GM21723 (cell line): ENCODE measurements at regions not wholly inside any gene's neighbourhood (a gene's known extent, or its start where the extent isn't known, plus 50 kb on each side); places are given as distances from the start of the nearest gene placed in this dataset.
"Not testable (repeated sequence)": the region's sequence is repeated elsewhere in the genome, so short reads cannot be mapped to it uniquely, and the experiment has no call there.

Experiments used
- ATAC-seq: cut with Tn5 transposase; IDR thresholded peaks from one replicate; pipeline ENCODE4 v1.9.1; 2021; ENCODE audit warnings: mild to moderate bottlenecking, moderate library complexity; ENCODE audit not compliant: unreplicated experiment

- no peak for ATAC-seq
These were observed 448.1 kb upstream of the TRAM1L1 start for GRCh38 chr4:117533501-117533900.

GRCh38 chr4:117545039-117545438 is 459.7 kb upstream of the TRAM1L1 start:
- no peak for ATAC-seq

GRCh38 chr4:117549524-117549923 is 464.1 kb upstream of the TRAM1L1 start:
- ATAC-seq: no peak

DNA sequence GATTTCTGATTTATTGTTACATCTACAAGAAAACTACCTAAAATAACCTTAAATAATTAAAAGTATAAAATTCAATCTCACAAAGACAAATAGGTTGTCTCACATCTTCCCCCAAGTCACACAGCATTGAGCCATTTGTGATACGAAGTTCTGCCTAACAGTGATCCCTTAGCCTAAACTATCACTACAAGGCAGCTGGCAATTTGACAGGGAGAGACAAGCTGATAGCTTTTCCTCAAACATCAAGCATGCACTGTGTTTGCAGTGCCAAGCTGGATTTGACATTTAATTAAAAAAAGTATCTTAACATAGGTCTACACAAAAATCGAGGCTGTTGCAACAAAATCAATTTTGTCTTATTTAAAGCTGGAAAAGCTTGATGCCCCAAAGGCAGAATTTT is 464.7 kb upstream of the TRAM1L1 start:
- no peak for ATAC-seq

- ATAC-seq: no peak
These were observed 474.0 kb upstream of the NDST3 start for GRCh38 chr4:117560329-117560728.

GRCh38 chr4:117574085-117574484 is 460.2 kb upstream of the NDST3 start:
- ATAC-seq: no peak

DNA sequence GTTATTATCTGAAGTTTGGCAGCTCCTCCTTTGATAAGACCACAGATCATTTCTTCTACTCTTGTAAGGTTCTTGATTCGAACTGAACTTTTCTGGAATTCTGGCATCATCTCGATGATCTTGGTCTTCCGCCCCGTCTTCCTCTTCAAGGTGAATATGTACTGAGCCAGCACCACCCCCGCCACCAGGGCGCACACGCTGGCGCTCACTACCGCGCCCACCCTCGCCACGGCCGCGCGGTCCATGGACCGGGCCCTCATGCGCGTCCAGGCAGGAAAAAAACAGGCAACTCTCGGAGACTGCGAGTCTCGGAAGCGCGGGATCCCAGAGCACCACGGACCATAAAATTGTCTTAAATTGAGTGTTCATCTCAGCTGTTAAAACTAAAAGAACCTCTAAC is 458.4 kb upstream of the NDST3 start:
- ATAC-seq: no peak

DNA sequence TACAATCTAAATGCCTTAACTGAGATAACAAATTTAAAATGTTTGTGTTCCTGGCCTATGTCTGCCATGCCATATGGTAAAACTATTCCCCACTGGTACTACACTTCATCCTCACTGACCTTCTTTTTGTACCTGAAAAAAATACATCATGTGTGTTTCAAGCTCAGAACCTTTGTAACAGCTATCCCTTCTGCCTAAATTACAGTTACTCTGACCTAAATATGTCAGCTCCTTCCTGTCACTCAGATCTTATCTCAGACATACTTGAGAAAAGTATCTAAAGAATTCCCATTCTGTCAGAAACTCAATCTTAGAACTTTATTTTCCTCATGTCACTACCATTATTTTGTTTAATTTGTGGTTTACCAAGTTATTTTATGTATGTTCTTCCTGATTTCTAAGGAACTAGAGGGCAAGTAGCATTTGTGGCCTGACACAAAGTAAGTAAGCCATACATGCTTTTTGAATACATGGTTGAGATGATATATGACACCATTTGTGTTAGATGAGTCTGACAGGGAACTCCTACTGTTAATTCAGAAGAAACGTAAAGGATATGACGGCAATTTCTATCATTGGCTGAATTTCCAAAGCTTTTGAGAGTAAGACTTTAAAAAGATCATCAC is 456.5 kb upstream of the NDST3 start:
- no peak for ATAC-seq

DNA sequence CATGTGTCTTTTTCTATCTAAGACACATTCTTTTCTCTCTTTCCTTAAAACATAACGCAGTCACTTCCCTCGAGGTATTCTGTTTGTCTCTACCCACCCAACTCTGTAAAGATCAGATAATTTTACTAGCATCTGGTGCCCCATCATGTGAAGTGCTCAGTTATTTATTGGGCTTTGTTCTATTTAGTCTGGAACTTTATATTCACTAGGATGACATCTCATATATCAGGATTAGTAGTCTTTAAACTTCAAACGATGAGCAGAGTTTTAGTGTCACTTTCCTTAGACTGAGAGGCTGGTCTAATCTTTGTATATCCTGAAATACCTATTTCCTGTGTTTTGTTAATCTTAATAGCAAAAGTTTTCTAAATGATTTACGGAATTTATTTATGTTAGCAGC is 445.5 kb upstream of the NDST3 start:
- no peak for ATAC-seq

- ATAC-seq: no peak
These were observed 437.3 kb upstream of the NDST3 start for GRCh38 chr4:117596917-117597480.

DNA sequence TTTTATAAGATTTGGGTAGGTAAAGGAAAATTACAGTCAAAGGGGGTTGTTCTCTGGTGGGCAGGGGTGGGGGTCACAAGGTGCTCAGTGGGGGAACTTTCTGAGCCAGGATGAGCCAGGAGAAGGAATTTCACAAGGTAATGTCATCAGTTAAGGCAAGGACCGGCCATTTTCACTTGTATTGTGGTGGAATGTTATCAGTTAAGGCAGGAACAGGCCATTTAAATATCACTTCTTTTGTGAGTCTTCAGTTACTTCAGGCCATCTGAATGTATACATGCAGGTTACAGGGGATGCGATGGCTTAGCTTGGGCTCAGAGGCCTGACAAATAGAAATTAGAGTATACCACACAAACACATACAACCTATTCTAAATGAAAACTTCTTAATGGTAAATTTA is 434.9 kb upstream of the NDST3 start:
- ATAC-seq: not testable (repeated sequence)

DNA sequence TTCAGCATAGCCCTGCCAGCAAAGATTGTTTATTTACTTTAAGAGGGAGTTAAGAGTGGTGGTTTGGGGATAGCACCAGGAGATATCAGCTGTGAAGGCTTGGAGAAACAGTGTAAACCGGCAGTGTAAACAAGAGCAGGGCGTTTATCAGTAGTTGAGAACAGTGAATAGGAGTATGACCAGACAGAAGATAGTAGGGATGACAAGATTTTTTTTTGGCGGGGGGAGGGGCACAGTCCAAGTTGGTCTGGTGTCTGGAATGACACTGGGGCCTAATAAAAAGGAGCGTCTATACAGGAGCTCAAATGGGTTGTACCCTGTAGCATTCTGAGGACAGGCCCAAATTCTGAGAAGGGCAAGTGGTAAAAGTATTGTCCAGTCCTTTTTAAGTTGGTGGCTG is 433.4 kb upstream of the NDST3 start:
- ATAC-seq: not testable (repeated sequence)

DNA sequence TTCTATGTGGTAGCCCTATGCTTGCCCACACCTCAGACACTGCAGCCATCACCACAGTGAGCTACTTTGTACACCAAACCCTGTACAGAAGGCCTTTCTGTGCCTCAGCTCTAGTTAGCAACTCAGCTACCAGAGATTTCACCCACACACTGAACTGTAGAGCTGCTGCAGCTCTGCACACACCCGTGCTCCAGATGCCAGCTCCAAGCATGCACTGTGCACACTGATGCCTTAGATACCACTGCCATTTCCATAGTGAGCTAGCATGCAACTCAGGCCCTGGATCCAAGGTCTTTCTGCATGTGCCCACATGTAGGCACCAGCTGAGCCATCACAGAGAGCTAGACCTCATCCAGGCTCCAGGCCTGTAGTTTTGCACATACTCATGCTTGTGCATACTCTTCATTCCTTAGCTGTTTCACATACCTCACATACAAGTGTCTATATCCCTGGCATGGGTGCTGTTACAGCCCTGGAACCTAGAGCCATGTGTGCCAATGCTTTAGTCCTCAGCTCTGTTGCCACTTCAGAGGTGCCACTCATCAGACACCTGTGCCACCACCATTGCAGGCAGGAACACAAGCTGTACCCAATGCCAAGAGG is 423.5 kb upstream of the NDST3 start:
- no peak for ATAC-seq

DNA sequence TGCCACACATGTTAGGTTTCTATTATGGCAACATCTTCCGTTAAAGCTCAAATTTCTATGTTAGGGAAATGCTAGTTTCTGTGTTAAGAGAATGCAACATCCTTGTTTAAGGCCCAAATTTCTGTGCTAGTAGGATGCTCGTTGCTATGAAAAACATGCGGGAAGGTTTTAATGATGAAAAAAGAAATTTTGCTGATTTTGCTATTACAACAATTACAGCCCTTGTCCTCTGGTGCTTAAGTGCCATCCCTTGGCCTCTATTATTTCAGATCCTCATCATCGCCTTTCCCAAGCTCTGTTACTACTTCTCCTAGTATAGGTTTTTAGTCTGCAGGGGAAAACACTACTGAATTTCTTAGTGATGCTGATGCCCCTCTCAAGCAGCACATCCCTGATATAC is 412.6 kb upstream of the NDST3 start:
- ATAC-seq: no peak

DNA sequence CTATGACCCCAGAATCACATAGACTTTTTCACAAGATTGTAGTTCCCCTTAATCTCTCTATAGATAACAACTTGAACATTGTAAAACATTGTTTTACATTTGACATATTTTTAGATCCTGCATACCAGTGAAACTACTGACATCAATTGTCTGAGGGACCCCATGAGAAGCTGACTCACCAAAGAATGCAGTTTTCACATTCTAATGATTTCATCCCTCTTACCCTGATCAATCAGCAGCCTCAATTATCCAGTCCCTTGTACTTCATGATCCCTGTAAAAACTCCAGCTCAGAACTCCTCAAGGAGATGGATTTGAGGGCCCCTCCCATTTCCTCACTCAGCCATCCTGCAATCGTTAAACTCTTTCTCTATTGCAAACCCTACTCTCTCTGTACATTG is 411.0 kb upstream of the NDST3 start:
- ATAC-seq: no peak

GRCh38 chr4:117626664-117627063 is 407.6 kb upstream of the NDST3 start:
- ATAC-seq: no peak

DNA sequence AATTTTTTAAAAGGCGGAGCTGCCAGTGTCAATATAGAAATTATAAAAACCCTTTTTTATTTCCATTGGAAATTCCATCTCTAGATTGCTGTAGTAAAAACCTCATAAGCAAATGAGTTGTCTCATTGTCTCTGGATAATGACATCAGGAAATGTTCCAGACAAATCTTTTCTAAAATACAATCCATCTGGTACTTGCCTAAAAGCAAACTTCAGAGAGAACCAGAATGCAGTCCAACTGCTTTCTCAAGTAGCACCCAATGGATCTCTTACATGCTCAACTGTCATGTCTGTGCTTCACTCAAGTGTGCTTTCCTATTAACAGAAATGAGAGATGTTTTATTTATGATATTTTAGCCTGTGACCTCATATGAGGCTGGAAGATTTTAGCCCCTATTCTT is 399.6 kb upstream of the NDST3 start:
- ATAC-seq: no peak

DNA sequence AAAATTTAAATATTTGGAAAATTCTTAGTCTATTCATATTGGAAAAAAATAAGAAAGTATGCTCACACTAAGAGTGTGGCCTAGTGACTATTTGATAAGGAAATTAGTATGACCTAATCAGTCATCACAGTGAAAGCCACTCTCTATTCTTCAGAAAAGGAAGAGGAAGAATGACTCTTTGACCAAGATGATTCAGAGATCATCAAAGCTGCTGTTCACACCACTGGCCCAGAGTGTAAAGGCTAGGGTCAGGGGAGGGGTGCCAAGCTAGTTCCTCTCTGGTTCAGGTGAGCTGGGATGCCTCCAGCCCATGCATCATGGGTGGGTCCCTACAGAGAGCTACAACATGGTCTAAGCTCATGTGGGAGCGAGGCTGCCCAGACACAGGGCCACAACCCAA is 396.9 kb upstream of the NDST3 start:
- ATAC-seq: no peak

GRCh38 chr4:117640836-117641235 is 393.4 kb upstream of the NDST3 start:
- ATAC-seq: no peak

DNA sequence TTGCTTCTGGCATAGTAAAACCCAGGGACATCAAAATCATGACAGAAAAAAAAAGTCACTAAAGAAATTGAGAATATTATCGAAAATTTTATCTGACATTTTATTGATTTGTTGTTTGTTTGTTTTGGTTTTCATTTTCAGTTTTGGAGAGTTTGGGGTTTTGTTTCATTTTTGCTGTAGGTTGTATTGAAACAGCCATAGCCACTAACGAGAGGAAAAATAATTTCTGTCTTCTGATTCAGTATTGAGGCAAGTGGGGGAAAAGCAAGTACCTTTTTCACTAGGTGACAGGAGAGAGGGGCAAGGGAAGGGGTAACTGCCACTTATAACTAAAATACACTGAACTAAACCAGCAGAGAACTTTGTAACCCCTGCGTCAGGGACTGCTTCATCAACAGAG is 392.8 kb upstream of the NDST3 start:
- no peak for ATAC-seq

- ATAC-seq: no peak
These were observed 380.2 kb upstream of the NDST3 start for GRCh38 chr4:117654079-117654478.

- ATAC-seq: no peak
These were observed 373.6 kb upstream of the NDST3 start for GRCh38 chr4:117660668-117661067.
